ENCODE measurements at regions not wholly inside any gene's neighbourhood (a gene's known extent, or its start where the extent isn't known, plus 50 kb on each side); places are given as distances from the start of the nearest gene placed in this dataset.
A peak's percentile ranks its signal among the peaks of the same experiment; 100 is the strongest.
"Not testable (repeated sequence)": the region's sequence is repeated elsewhere in the genome, so short reads cannot be mapped to it uniquely, and the experiment has no call there.

DNA sequence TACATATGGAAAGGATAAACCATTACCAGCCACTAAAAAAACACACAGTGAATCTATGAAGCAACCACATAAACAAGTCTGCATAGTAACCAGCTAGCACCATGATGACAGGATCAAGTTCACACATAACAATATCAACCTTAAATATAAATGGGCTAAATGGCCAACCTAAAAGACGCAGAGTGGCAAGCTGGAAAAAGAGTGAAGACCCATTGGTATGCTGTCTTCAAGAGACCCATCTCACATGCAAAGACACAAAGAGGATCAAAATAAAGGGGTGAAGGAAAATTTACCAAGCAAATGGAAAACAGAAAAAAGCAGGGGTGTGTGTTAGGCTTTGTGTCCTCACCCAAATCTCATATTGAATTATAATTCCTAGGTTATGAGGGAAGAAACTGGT is 909.2 kb downstream of the EPHA7 start:
- DNase-seq, result no peak

DNA sequence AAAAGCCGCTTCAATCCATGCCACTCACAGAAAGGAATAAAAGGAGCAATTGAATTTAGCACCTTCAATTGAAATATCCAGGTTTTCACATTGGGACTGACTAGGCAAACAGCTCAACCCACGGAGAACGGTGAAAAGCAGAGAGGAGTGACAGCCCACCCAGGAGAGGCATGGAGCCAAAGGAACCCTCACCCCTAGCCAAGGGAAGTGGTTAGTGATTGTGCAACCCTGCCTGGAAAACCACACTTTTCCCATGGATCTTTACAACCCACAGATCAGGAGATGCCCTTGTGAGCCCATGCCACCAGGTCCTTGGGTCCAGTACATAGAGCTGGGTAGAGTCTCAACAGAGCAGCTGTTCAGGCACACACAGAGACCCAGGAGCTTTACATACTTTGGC is 911.8 kb downstream of the EPHA7 start:
- DNase-seq, result no peak

DNA sequence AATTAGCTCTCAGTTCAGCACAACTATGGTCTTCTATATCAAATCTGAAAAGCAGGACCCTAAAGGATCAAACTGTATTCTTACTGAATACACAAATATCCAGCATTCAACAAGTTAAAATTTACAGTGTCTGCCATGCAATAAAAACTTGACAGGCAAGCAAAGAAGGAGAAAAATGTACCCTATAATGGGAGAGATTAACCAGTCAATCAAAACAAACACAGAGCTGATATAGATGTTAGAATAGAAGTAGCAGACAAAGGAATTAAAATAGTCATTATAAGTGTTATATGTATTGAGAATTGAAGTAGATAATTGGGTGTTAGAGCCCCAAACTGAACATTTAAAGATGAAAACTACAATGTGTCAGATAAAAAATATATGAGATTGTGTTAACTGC is 914.9 kb downstream of the EPHA7 start:
- no peak for DNase-seq

DNA sequence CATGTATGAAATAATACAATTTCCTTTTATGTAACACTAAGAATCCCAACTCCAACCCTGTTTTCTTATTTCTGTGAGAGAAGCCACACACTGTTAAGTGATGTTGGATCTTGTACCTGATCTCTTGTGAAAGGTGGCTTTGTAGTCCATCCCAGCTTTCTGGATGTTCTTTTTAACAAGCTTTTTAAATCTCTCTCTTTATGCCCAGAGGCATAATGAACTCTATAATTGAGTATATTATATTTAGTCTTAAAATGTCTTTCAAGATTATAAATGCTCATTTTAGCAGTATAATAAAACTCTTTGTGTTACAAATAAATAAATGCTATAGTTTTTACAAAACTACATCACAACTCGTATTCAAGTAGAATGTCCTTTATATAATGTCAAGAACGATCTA is 922.1 kb downstream of the EPHA7 start:
- DNase-seq, result no peak

DNA sequence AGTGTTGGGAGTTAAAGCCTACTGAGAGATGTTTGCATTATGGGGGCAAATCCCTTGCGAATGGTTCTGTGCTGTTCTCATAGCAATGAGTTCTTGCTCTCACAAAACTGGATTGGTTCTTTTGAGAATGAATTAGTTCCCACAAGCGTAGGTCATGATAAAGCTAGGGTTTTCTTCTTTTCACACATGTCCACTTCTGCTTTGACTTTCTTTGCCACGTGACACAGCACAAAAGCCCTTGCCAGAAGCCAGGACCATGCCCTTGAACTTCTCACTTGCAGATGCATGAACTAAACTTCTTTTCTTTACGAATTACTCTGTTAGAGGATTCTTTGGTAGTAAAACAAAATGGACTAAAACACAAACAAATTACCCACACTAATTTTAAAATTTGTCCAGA is 922.8 kb downstream of the EPHA7 start:
- DNase-seq, result no peak

DNA sequence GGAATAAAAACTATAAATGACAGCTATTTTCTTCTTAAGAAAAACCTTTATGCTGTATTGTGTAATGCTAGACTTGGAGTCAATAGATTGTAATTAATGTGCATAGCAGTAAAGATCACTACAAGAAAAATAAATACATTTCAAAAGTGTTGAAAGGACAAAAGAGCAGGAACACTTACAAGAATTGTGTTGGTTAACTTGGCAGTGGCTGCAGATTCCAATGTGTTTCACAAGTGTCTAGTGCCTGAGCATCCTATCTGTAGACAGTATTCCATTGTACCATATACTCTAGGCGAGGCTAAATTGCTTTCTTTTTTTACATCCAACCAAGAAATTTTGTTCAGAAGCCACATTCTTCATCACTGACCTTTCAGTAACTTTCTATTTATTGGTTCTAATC is 924.1 kb downstream of the EPHA7 start:
- peak; percentile 5 for DNase-seq

DNA sequence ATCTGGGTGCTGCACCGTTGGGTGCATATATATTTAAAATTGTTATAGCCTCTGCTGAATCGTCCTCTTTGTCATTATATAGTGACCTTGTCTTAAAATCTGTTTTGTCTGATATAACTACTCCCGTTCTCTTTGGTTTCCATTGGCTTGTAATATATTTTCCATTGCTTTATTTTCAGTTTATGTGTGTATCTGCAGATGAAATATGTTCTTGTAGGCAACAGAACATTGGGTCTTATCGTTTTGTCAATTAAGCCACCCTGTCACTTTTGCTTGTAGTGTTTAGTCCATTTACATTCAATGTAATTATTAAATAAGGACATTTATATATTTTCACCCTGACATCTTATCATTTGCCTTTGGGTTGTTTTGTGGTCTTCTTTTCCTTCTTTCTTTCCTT is 933.9 kb downstream of the EPHA7 start:
- no peak for DNase-seq

DNA sequence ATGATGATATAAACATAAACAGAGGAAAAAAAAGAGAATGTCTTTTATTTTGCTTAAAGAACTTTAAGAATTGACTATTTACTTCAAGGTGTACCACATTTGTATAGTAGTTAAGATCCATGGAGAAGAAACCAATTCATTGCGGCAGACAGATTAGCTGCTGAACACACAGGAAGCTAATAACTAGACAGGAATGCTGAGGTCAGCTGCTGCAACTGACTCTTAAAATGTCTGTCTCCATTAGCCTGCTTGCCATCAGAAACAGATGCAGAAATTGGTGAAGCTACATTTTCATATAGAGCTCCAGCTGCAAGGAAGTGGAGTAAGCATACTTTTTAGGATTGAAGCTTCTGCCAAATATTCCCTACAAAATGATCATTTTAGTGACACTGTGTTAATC is 939.5 kb downstream of the EPHA7 start:
- no peak for DNase-seq

DNA sequence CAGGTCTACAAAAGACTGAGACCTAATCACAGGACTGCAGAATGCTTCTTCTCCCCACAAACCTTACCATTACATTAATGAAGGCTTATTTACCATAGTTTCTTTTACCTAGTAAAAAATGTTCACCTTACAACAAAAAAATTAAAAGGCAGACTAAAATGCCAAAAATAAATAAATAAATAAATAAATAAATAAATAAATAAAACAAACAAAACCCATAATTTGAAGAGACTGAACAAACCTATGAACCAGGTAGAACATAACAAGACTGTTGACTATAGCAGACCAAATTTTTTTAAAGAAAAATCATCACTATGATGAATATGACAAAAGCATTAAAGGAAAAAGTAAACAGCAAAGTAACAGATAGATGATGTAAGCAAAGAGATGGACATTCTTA is 946.3 kb downstream of the EPHA7 start:
- DNase-seq, result no peak

DNA sequence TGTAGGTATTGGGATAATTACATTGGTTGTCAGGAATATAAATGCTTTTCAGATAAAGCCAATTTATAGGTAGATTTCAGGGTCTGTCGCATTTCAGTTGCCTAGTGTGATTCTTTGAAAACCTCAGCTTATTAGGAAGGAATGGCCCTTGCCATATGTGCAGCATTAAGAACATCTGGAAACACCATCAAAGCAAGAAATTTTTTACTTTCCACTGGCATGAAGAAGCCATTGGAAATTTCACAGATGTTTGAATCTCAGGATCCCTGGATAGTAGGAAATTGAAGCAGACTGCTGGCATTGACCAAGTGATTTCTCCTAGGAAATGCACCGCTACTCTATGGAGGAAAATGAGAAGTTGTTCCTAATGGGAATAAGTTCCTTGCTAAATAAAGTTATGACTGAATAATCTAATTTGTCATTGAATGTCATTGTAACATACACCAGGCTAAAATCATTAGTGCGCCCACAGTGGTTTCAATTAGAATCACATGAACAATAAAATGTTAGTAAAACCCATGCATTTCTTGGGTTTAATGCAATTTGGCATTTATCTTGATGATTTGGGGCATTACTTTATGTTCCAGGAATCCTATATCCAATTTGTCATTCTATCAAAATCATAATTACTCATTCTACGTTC is 950.1 kb downstream of the EPHA7 start:
- no peak for DNase-seq

DNA sequence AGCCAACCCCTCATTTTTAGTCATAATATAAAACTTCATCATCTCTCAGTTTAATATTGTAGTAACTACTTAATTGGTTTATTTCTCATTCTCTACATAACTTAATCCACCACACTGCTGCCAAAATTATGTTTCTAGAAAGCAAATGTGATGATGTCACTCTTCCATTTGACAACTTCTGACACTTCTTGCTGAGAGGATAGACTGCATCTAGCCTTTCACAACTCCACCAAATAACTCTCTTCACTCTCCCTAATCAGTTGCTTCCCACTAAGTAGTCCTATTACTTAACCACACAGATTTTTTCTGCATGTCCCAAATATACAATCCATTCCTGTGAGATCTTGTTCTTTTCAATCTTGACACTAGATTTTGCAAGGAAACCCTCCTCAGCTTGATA is 951.3 kb downstream of the EPHA7 start:
- DNase-seq, result no peak

DNA sequence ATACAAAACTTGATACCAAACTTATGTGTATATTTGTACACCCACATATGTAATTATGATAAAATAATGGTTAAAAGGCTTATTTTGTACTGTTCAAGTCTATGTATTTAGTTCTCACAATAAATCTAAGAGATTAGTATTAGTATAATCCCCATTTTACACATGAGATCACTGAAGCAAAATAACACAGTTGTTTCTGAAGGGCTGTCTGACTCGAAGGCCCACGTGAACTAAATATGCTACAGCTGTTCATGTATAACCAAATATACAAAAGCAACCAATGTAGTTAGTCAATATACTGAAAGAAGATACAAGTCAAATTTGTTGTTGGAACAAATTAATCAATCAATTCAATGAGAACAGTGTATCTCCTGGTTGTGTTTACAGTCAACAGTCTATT is 959.2 kb downstream of the EPHA7 start:
- no peak for DNase-seq

DNA sequence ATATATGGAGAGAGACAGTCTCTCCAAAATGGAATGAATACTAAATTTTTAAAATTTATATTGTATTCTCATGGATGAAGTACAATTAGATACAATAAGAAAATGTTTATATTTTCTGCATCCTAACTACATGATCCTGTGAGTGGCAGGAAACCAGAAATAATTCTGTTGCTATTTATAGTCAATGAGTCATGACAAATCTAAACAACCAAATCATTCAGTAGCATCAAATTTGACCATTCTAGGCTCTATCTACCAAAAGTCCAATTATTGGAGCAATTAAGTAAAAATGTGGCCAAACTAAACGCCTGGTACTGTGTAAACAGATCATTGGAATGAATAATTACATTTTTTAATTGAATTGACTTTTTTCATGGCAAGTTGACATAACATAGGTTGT is 959.8 kb downstream of the EPHA7 start:
- no peak for DNase-seq

DNA sequence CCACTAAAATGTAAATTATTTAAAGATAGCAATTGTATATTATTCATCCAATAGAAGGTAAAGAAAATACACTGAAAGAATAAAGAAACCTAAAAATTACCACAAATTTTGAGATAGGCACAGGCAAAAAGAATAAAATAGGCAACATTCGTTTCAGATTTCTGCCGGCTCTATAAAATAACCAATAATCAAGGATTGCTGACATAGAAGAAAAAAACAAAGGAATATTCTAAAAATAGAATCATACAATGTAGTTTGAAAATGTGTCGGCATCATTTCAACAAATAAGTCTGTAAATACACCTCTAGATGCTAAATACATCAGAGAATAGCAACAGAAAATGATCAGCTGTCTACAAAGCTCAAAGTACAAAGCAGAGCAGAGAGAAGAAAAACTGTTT is 973.3 kb downstream of the EPHA7 start:
- no peak for DNase-seq

DNA sequence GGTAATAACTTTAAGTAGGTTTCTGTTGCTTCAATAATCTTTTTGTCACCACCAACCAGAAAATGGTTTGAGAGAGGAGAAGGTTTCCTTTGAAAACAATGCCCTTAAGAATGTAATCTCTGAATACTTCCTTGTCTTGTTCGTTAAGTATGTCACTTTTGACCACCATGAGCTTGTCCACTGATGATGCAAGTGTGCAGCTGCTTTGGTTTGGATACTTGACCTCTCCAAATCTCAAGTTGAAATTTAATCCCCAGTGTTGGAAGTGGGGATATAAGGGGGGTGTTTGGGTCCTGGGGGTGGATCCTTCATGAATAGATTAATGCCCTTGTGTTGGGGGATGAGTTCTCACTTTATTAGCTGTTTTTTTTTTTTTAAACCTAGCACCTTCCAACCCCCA is 985.4 kb downstream of the EPHA7 start:
- no peak for DNase-seq

DNA sequence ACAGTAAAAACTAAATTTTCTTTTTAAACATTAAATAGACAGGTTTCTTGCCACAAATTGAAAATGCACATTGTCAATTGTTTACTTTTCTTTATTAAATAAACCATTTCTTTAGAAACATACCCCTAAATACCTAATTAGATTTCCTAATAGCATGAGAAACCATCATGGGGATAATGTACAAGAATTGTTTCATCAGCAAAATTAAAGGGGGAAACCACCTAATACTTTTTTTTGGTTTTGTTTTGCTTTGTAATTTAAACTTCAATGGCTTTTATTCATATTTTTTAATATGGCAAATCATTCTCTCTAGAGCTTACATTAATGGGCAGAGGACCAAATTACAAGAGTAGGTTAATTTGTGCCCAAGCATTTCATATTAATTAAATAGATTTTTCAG is 987.9 kb downstream of the EPHA7 start:
- DNase-seq, result no peak

DNA sequence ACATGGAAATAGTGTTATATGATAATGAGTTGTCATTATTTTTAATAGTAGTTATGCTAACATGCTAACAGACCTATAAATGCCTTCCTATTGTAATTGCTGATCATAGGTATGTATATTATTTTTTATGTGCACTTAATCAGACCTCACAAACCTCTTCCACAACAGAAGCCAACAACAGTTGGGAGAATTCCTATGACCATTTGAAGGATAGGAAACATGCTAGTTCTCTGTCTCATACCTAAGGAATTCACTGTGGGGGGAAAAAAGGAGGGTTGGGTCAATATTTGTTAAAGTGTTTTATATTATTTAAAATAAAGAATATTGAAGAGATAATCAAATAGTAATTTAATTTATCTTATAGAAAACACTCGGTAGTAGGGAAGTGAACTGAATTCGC is 990.9 kb downstream of the EPHA7 start:
- DNase-seq, result no peak

DNA sequence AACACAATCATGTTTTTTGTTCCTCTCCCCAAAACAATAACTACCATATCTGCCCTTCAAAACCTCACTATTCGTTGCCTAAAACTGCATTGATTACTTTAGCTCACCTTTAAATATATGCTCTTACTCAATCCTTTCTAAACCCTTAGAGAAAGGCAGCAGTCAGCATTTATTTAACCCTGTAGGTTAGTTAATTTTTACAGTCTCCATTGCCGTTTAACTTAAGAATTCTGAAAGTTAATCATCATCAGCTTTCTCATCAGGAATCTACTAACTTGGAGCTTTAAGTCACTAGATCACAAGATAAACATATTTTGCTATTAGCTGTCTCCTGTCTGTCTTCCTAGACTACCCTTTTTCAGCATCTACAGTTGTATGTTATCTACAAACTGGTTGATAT is 991.9 kb downstream of the EPHA7 start:
- no peak for DNase-seq

DNA sequence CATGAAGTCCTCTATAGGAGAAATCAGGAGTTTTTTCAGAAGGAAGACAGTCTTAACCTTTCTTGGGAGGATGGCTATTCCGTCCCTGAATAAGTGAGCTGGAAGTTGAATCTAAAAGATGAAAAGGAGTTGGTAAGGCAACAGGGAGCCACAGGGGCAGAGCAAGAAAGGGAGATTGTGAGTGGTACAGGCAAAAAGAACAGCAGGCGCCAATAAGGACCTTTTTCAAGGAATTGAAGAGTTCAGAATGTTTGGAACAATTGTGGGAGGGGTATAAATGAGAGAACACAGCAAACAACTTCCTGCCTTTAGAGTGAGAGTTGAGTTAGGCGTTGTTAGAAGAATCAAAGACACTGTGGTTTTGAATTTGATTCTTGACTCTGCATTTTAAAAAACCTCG is 1003.7 kb downstream of the EPHA7 start:
- no peak for DNase-seq

DNA sequence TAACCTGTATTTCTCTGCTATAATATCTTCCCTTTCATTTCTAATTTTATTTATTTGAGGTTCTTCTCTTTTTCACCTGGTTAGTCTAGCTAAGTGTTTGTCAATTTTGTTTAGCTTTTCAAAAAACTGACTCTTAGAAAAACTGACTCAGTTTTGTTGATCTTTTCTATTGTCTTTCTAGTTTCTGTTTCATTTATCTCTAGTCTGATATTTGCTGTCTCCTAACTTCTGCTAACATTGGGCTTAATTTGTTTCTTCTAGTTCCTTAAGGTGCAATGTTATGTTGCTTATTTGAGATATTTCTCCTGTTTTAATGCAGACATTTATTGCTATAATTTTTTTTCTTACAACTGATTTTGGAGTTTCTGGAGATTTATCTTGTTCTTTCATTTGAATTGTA is 1011.0 kb downstream of the EPHA7 start:
- DNase-seq, result no peak

DNA sequence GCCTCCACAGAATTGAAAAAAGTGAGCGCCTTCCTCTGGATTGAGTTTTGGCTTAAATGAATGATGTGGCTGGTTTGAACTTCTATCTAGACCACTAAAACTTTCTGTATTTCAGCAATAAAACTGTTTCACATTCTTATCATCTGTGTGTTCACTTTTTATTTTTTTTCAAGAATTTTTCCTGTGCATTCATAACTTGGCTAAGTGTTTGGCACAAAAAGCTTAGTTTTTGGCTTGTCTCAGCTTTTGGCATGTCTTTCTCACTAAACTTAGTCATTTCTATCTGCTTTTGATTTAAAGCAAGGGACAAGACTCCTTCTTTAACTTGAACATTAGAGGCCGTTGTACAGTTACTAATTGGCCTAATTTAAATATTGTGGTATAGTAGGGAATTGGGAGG is 1015.1 kb downstream of the EPHA7 start:
- DNase-seq, result no peak

DNA sequence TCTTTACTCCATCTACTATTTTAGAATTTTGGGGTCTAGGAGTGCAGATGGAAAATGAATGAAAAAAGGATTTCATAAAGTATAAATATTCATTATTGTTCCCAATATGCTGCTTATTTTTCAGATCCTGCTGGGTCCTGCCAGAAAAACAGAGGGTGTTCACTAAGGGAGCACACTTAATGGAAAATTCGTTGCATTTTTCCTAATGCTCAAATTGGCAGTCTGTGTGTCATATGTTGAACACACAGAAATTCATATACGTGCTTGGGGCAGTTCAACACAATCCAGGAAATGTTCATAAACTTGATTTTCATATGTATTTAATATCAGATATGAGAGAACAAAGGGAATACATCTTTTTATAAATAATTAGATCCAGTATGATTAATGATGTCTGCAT is 1019.4 kb downstream of the EPHA7 start:
- no peak for DNase-seq

DNA sequence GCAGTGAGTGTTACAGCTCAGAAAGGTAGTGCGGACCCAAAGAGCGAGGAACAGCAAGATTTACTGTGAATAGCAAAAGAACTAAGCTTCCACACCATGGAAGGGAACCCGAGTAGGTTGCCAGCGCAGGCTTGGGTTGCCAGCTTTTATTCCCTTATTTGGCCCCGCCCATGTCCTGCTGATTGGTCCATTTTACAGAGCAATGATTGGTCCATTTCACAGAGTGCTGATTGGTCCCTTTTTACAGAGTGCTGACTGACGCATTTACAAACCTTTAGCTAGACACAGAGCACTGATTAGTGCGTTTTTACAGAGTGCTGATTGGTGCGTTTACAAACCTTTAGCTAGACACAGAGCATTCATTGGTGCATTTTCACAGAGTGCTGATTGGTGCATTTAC is 1030.7 kb downstream of the EPHA7 start:
- DNase-seq, result not testable (repeated sequence)

DNA sequence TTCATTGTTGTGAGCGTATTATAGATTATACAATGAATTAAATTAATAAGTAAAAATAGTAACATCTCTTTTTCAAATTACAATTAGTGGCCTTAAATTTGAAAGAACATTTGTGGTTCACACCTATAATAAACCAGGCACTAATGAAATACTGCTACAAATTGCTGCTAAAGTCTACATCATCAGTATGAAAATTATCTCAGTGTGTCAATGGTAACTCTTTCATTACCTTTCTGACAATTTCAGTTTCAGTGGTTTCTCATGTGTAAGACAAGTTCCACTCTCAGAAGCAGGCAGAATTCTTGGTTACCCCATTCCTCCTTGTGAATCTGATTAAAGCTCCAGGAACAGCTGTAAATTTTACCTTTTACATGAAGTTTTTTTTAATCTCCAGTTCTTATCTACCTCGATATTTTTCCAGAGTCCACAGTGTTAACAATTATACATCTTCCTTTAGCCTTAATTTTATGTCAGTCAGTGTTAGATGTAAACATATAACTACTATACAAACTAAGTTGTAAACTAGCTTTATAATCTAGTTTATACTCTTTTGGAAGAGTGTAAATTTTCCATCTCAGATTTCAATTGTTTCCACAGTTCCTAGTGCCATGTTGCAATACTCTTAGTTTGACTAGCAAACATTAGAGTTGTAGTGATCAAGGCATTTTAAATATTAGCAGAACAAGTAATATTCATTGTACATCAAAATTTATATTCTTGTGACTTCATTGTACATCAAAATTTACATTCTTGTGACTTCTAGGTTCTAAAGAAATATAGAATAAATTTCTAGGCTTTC is 1038.4 kb downstream of the EPHA7 start:
- DNase-seq, result no peak

All from renal pelvis (tissue), 1 donor.